ENCODE measurements at regions not wholly inside any gene's neighbourhood (a gene's known extent, or its start where the extent isn't known, plus 50 kb on each side); places are given as distances from the start of the nearest gene placed in this dataset.

GRCh38 chr22:48581205-48581766 is 1246.4 kb downstream of the BRD1 start:
- no peak for DNase-seq

GRCh38 chr22:48580481-48580970 is 1247.1 kb downstream of the BRD1 start:
- DNase-seq: no peak

GRCh38 chr22:48579928-48580309 is 1247.8 kb downstream of the BRD1 start:
- no peak for DNase-seq

GRCh38 chr22:48579043-48579927 is 1248.4 kb downstream of the BRD1 start:
- no peak for DNase-seq

GRCh38 chr22:48578138-48579042 is 1249.3 kb downstream of the BRD1 start:
- no peak for DNase-seq

- no peak for DNase-seq
Observed at GRCh38 chr22:48577691-48578090, 1250.0 kb downstream of the BRD1 start.

GRCh38 chr22:48577014-48577690 is 1250.5 kb downstream of the BRD1 start:
- DNase-seq: no peak

- DNase-seq: no peak
Observed at GRCh38 chr22:48576333-48577013, 1251.2 kb downstream of the BRD1 start.

- DNase-seq: no peak
Observed at GRCh38 chr22:48575618-48576332, 1251.9 kb downstream of the BRD1 start.

- no peak for DNase-seq
Observed at GRCh38 chr22:48574776-48575617, 1252.7 kb downstream of the BRD1 start.

GRCh38 chr22:48573766-48574165 is 1253.9 kb downstream of the BRD1 start:
- DNase-seq: no peak

- no peak for DNase-seq
Observed at GRCh38 chr22:48572951-48573350, 1254.7 kb downstream of the BRD1 start.

GRCh38 chr22:48570912-48571311 is 1256.8 kb downstream of the BRD1 start:
- no peak for DNase-seq

- no peak for DNase-seq
Observed at GRCh38 chr22:48569476-48570233, 1258.0 kb downstream of the BRD1 start.

- no peak for DNase-seq
Observed at GRCh38 chr22:48568736-48569330, 1258.8 kb downstream of the BRD1 start.

GRCh38 chr22:48567213-48567975 is 1260.3 kb downstream of the BRD1 start:
- DNase-seq: no peak

- no peak for DNase-seq
Observed at GRCh38 chr22:48566741-48567140, 1260.9 kb downstream of the BRD1 start.

GRCh38 chr22:48565901-48566501 is 1261.7 kb downstream of the BRD1 start:
- no peak for DNase-seq
